ENCODE measurements at regions not wholly inside any gene's neighbourhood (a gene's known extent, or its start where the extent isn't known, plus 50 kb on each side); places are given as distances from the start of the nearest gene placed in this dataset.

- H3K4me1 ChIP-seq (ENCODE audit: insufficient read depth): no peaks in the 10 kb centered on the region
- no peak for DNase-seq
- 68 to 72% (median 69%) methylated on average over 7 of the region's 7 CpGs for WGBS, 3 donors
- no peak overlapping the region for H3K4me3 ChIP-seq
- no peaks in the 10 kb centered on the region for H3K36me3 ChIP-seq
- H3K27me3 ChIP-seq: no peaks in the 10 kb centered on the region
- no peak overlapping the region for H3K27ac ChIP-seq
- no peaks in the 10 kb centered on the region for H3K9me3 ChIP-seq
- intact Hi-C loops (cut with DNase I): no loop called here
- TF ChIP-seq EP300 (IDR thresholded peaks at IDR 0.05) (no peak), POLR2A (IDR thresholded peaks at IDR 0.05) (no peak)
- TF ChIP-seq, protein P1, sequence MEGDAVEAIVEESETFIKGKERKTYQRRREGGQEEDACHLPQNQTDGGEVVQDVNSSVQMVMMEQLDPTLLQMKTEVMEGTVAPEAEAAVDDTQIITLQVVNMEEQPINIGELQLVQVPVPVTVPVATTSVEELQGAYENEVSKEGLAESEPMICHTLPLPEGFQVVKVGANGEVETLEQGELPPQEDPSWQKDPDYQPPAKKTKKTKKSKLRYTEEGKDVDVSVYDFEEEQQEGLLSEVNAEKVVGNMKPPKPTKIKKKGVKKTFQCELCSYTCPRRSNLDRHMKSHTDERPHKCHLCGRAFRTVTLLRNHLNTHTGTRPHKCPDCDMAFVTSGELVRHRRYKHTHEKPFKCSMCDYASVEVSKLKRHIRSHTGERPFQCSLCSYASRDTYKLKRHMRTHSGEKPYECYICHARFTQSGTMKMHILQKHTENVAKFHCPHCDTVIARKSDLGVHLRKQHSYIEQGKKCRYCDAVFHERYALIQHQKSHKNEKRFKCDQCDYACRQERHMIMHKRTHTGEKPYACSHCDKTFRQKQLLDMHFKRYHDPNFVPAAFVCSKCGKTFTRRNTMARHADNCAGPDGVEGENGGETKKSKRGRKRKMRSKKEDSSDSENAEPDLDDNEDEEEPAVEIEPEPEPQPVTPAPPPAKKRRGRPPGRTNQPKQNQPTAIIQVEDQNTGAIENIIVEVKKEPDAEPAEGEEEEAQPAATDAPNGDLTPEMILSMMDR (IDR thresholded peaks at IDR 0.05): no peak
Observed at GRCh38 chr5:171705830-171706468, 79.7 kb upstream of the SMIM23 start.

DNA sequence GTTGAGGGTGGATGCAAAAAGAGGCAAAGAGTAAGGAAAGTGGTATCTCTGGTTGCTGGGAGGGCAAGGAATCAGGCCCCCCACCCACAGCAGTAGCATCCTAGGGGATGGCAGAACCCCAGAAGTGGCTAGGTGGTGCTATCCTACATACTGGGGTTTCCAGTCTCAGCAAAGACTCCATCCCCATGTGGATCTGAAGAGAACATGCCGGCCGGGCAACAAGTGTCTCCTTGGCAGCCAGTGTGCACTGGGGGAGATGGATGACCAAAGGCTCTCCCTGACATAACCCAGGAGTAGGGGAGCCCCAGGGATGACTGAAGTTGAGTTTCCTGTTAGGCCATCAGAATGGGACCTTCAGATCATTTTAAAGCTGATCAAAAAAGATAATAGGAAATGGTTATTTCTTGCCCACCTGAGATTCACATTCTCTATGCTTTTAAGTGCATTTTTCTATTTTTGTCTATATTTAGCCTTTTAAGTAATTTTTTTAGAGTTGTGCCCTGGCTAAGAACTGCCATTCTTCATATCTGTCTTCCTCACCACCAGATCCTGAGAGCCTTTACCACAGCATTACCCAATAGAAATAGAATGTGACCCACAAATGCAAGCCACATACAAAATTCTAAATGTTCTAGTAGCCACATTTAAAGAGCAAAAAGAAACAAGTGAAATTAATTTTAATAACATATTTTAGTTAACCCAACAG, 78.7 kb upstream of the SMIM23 start:
- H3K9me3 ChIP-seq: no peaks in the 10 kb centered on the region
- H3K27ac ChIP-seq: no peak overlapping the region
- intact Hi-C loops (cut with DNase I): no loop called here
- no peaks in the 10 kb centered on the region for H3K27me3 ChIP-seq
- no peaks in the 10 kb centered on the region for H3K36me3 ChIP-seq
- H3K4me1 ChIP-seq (ENCODE audit: insufficient read depth): no peaks in the 10 kb centered on the region
- TF ChIP-seq EP300 (IDR thresholded peaks at IDR 0.05): no peak
- TF ChIP-seq, protein P1 (IDR thresholded peaks at IDR 0.05): no peak
- no peak for TF ChIP-seq POLR2A (IDR thresholded peaks at IDR 0.05)
- H3K4me3 ChIP-seq: no peak overlapping the region
- no peak for DNase-seq
- 81 to 97% (median 82%) methylated on average over 2 of the region's 2 CpGs for WGBS, 3 donors

GRCh38 chr5:171707442-171707792, 78.2 kb upstream of the SMIM23 start:
- Histone ChIP-seq H3K36me3 (no peaks in the 10 kb centered on the region), H3K27me3 (no peaks in the 10 kb centered on the region), H3K4me3 (no peak overlapping the region), H3K9me3 (no peaks in the 10 kb centered on the region), H3K27ac (no peak overlapping the region), H3K4me1 (ENCODE audit: insufficient read depth) (no peaks in the 10 kb centered on the region)
- intact Hi-C loops (cut with DNase I): no loop called here
- TF ChIP-seq POLR2A (IDR thresholded peaks at IDR 0.05): no peak
- TF ChIP-seq, protein P1 (IDR thresholded peaks at IDR 0.05): no peak
- no peak for TF ChIP-seq EP300 (IDR thresholded peaks at IDR 0.05)
- no peak for DNase-seq
- 76 to 87% (median 81%) methylated on average over 1 of the region's 1 CpG for WGBS, 3 donors

GRCh38 chr5:171709930-171710329, 75.7 kb upstream of the SMIM23 start:
- no peak overlapping the region for H3K27ac ChIP-seq
- H3K9me3 ChIP-seq: no peaks in the 10 kb centered on the region
- intact Hi-C loops (cut with DNase I): no loop called here
- no peaks in the 10 kb centered on the region for H3K4me1 ChIP-seq (ENCODE audit: insufficient read depth)
- WGBS, 3 donors: 77 to 81% (median 78%) methylated on average over 5 of the region's 5 CpGs
- H3K27me3 ChIP-seq: no peaks in the 10 kb centered on the region
- DNase-seq: no peak
- H3K4me3 ChIP-seq: no peak overlapping the region
- TF ChIP-seq EP300 (IDR thresholded peaks at IDR 0.05) (no peak), POLR2A (IDR thresholded peaks at IDR 0.05) (no peak)
- TF ChIP-seq, protein P1 (IDR thresholded peaks at IDR 0.05): no peak
- no peaks in the 10 kb centered on the region for H3K36me3 ChIP-seq

Data from ovary (tissue), 7 donors.